H9 (cell line): ENCODE measurements at regions not wholly inside any gene's neighbourhood (a gene's known extent, or its start where the extent isn't known, plus 50 kb on each side); places are given as distances from the start of the nearest gene placed in this dataset.

Experiments
- DNase-seq: peaks from one replicate; pipeline ENCODE4 v3.0.0-alpha.2; 2017
- H2AFZ ChIP-seq: one replicate; pipeline ENCODE4 v1.6.1; 2013; ENCODE audit warnings: mild to moderate bottlenecking, low read length, control low read depth, moderate library complexity
- H2AK5ac ChIP-seq: 2 replicates; pipeline ENCODE4 v1.6.1; 2013; ENCODE audit warnings: low read length, control low read depth, mixed read lengths; ENCODE audit not compliant: insufficient read length
- H2BK120ac ChIP-seq: one replicate; pipeline ENCODE4 v1.6.1; 2013; ENCODE audit warnings: low read depth, mild to moderate bottlenecking, low read length, control low read depth, inconsistent platforms; ENCODE audit not compliant: poor library complexity, severe bottlenecking
- H2BK12ac ChIP-seq: 2 replicates; pipeline ENCODE4 v1.6.1; 2013; ENCODE audit warnings: low read length, control low read depth, mixed read lengths, low read depth; ENCODE audit not compliant: insufficient read length
- H2BK15ac ChIP-seq: 2 replicates; pipeline ENCODE4 v1.6.1; 2013; ENCODE audit warnings: low read depth, low read length, control low read depth
- H2BK20ac ChIP-seq: one replicate; pipeline ENCODE4 v1.6.1; 2013; ENCODE audit warnings: low read depth, mild to moderate bottlenecking, low read length, control low read depth, inconsistent platforms; ENCODE audit not compliant: poor library complexity, severe bottlenecking
- H2BK5ac ChIP-seq: 2 replicates; pipeline ENCODE4 v1.6.1; 2013; ENCODE audit warnings: low read length, control low read depth, mixed read lengths; ENCODE audit not compliant: insufficient read length
- H3K14ac ChIP-seq: 2 replicates; pipeline ENCODE4 v1.6.1; 2013; ENCODE audit warnings: low read length, control low read depth; ENCODE audit not compliant: insufficient read depth
- H3K18ac ChIP-seq: 2 replicates; pipeline ENCODE4 v1.6.1; 2013; ENCODE audit warnings: low read depth, mild to moderate bottlenecking, mixed read lengths, low read length, control low read depth; ENCODE audit not compliant: insufficient read length
- H3K23ac ChIP-seq: 2 replicates; pipeline ENCODE4 v1.6.1; 2013; ENCODE audit warnings: low read length, control low read depth, mixed read lengths, low read depth; ENCODE audit not compliant: insufficient read length
- H3K23me2 ChIP-seq: 2 replicates; pipeline ENCODE4 v1.6.1; 2013; ENCODE audit warnings: low read depth, mild to moderate bottlenecking, mixed read lengths, low read length, control low read depth; ENCODE audit not compliant: insufficient read length, poor library complexity, severe bottlenecking
- H3K27ac ChIP-seq: 2 replicates; pipeline ENCODE4 v1.5.1; 2013; ENCODE audit warnings: low read length, control low read depth, mixed read lengths, low read depth; ENCODE audit not compliant: insufficient read length
- H3K27me3 ChIP-seq: 2 replicates; pipeline ENCODE4 v1.6.1; 2013; ENCODE audit warnings: low read length, control low read depth, inconsistent platforms; ENCODE audit not compliant: insufficient read depth
- H3K4ac ChIP-seq: 2 replicates; pipeline ENCODE4 v1.6.1; 2013; ENCODE audit warnings: low read depth, mild to moderate bottlenecking, control low read depth, inconsistent platforms, low read length, moderate library complexity
- H3K4me1 ChIP-seq: 2 replicates; pipeline ENCODE4 v1.6.1; 2013; ENCODE audit warnings: low read length, control low read depth, inconsistent platforms; ENCODE audit not compliant: insufficient read depth
- H3K4me2 ChIP-seq: 2 replicates; pipeline ENCODE4 v1.6.1; 2013; ENCODE audit warnings: low read length, control low read depth, mixed read lengths; ENCODE audit not compliant: insufficient read length, insufficient read depth
- H3K56ac ChIP-seq: 2 replicates; pipeline ENCODE4 v1.6.1; 2013; ENCODE audit warnings: low read depth, mild to moderate bottlenecking, mixed read lengths, low read length, control low read depth; ENCODE audit not compliant: insufficient read length
- H3K79me1 ChIP-seq: 2 replicates; pipeline ENCODE4 v1.6.1; 2013; ENCODE audit warnings: low read depth, mild to moderate bottlenecking, moderate library complexity, low read length, control low read depth, inconsistent platforms; ENCODE audit not compliant: insufficient read depth, poor library complexity, severe bottlenecking
- H3K79me2 ChIP-seq: 2 replicates; pipeline ENCODE4 v1.6.1; 2013; ENCODE audit warnings: low read length, control low read depth, inconsistent platforms; ENCODE audit not compliant: insufficient read depth
- H3K9ac ChIP-seq: 2 replicates; pipeline ENCODE4 v1.6.1; 2013; ENCODE audit warnings: low read length, control low read depth, mixed read lengths; ENCODE audit not compliant: insufficient read length; ENCODE audit errors: extremely low read depth
- H3K9me3 ChIP-seq: one replicate; pipeline ENCODE4 v1.6.1; 2013; ENCODE audit warnings: low read depth, low read length, inconsistent platforms; ENCODE audit not compliant: control insufficient read depth
- H3T11ph ChIP-seq: one replicate; pipeline ENCODE4 v1.6.1; 2013; ENCODE audit warnings: mild to moderate bottlenecking, low read length, control low read depth, inconsistent platforms
- H4K20me1 ChIP-seq: one replicate; pipeline ENCODE4 v1.6.1; 2013; ENCODE audit not compliant: control insufficient read depth, insufficient read length, insufficient read depth
- H4K5ac ChIP-seq: 2 replicates; pipeline ENCODE4 v1.6.1; 2013; ENCODE audit warnings: low read depth, mild to moderate bottlenecking, mixed read lengths, low read length, control low read depth; ENCODE audit not compliant: insufficient read length
- H4K8ac ChIP-seq: replicated peaks from 2 replicates; pipeline ENCODE4 v1.6.1; 2013; ENCODE audit warnings: low read length, control low read depth, mixed read lengths, low read depth; ENCODE audit not compliant: insufficient read length
- H4K91ac ChIP-seq: 2 replicates; pipeline ENCODE4 v1.6.1; 2013; ENCODE audit warnings: low read depth, mild to moderate bottlenecking, moderate library complexity, mixed read lengths, low read length, control low read depth; ENCODE audit not compliant: insufficient read length
- H3K27ac Mint-ChIP-seq, 3 experiments: 2 replicates in 2 of 3; 3 replicates in 1 of 3; pipeline ENCODE4 v1.8.0; 2020 to 2021; ENCODE audit warnings: mixed read lengths in 3 of 3, mild to moderate bottlenecking in 1 of 3, moderate library complexity in 1 of 3
- H3K27me3 Mint-ChIP-seq: 2 replicates; pipeline ENCODE4 v1.8.0; 2021; ENCODE audit warnings: low read depth, mild to moderate bottlenecking, moderate library complexity, mixed read lengths
- H3K36me3 Mint-ChIP-seq, 3 experiments: 2 replicates in 2 of 3; 3 replicates in 1 of 3; pipeline ENCODE4 v1.8.0; 2020 to 2021; ENCODE audit warnings: low read depth in 3 of 3, mixed read lengths in 3 of 3; ENCODE audit not compliant: insufficient read depth in 1 of 3
- H3K4me1 Mint-ChIP-seq, 2 experiments: 2 replicates each; pipeline ENCODE4 v1.8.0; 2020; ENCODE audit warnings: mixed read lengths in 2 of 2
- H3K4me3 Mint-ChIP-seq, 2 experiments: 2 replicates in 1 of 2; 3 replicates in 1 of 2; pipeline ENCODE4 v1.8.0; 2020 to 2021; ENCODE audit warnings: mild to moderate bottlenecking in 2 of 2, mixed read lengths in 2 of 2, moderate library complexity in 1 of 2
- H3K9me3 Mint-ChIP-seq, 2 experiments: 2 replicates in 1 of 2; 3 replicates in 1 of 2; pipeline ENCODE4 v1.8.0; 2020; ENCODE audit warnings: mild to moderate bottlenecking in 2 of 2, mixed read lengths in 2 of 2, moderate library complexity in 1 of 2
- CTCF ChIP-seq: fragments of 200-600 bp; sonication (generic); conservative IDR thresholded peaks from 3 replicates; pipeline ENCODE4 v1.8.0; 2021; ENCODE audit warnings: antibody characterized with exemption, mild to moderate bottlenecking
- WGBS: extraction: QIAGEN DNeasy Blood & Tissue Kit; methylation state at CpG from one replicate; pipeline ENCODE4 v1.1.7; 2013; ENCODE audit warnings: missing lambda C conversion rate, low lambda C conversion rate, mixed read lengths; ENCODE audit not compliant: insufficient read length; ENCODE audit errors: extremely low coverage; 5-methylcytosine and 5-hydroxymethylcytosine counted together

- H3K36me3 Mint-ChIP-seq, result no peaks in the 10 kb centered on the region
- Histone ChIP-seq H2BK20ac (no peak overlapping the region), H4K5ac (no peak overlapping the region), H3K18ac (no peak overlapping the region), H3K27ac (no peak overlapping the region), H2AFZ (no peak overlapping the region), H3K4ac (no peak overlapping the region), H2BK15ac (no peak overlapping the region), H2BK120ac (no peak overlapping the region), H3K9ac (no peak overlapping the region), H2AK5ac (no peak overlapping the region), H3K23me2 (no peaks in the 10 kb centered on the region), H3K9me3 (no peaks in the 10 kb centered on the region), H2BK5ac (no peak overlapping the region), H4K8ac (no peak overlapping the region), H3K27me3 (no peaks in the 10 kb centered on the region), H3K79me1 (no peaks in the 10 kb centered on the region), H3K56ac (no peak overlapping the region), H3K14ac (no peak overlapping the region), H4K20me1 (no peaks in the 10 kb centered on the region), H3T11ph (no peak overlapping the region), H3K79me2 (no peaks in the 10 kb centered on the region), H3K4me2 (no peak overlapping the region), H3K23ac (no peak overlapping the region), H2BK12ac (no peak overlapping the region), H3K4me1 (no peaks in the 10 kb centered on the region; the same call in 1 of the 2 replicates), H4K91ac (no peak overlapping the region)
- WGBS, result no CpG with 5 or more reads among the region's 2 CpGs
- no peaks in the 10 kb centered on the region for H3K9me3 Mint-ChIP-seq
- peak overlapping the region in 2 of 3 experiments; percentile 29 to 84; a peak in 4 of 7 replicates for H3K27ac Mint-ChIP-seq
- no peak for DNase-seq
- H3K27me3 Mint-ChIP-seq, result no peaks in the 10 kb centered on the region
- no peak overlapping the region for H3K4me3 Mint-ChIP-seq
- TF ChIP-seq CTCF, result no peak
- peaks cover 10 to 12% of the 10 kb centered on the region in 2 experiments for H3K4me1 Mint-ChIP-seq
Observed at GRCh38 chr14:87491816-87492215, 501.2 kb downstream of the GALC start.
